GM12873 (cell line): ENCODE measurements at regions not wholly inside any gene's neighbourhood (a gene's known extent, or its start where the extent isn't known, plus 50 kb on each side); places are given as distances from the start of the nearest gene placed in this dataset.

Source experiments
- TF ChIP-seq, protein P1 (sequence below): IDR thresholded peaks from 2 replicates; pipeline ENCODE4 v1.5.1; 2012; ENCODE audit warnings: low read depth, mild to moderate bottlenecking, moderate library complexity, low read length, control low read depth; ENCODE audit not compliant: insufficient read depth; ENCODE audit errors: missing control alignments

DNA sequence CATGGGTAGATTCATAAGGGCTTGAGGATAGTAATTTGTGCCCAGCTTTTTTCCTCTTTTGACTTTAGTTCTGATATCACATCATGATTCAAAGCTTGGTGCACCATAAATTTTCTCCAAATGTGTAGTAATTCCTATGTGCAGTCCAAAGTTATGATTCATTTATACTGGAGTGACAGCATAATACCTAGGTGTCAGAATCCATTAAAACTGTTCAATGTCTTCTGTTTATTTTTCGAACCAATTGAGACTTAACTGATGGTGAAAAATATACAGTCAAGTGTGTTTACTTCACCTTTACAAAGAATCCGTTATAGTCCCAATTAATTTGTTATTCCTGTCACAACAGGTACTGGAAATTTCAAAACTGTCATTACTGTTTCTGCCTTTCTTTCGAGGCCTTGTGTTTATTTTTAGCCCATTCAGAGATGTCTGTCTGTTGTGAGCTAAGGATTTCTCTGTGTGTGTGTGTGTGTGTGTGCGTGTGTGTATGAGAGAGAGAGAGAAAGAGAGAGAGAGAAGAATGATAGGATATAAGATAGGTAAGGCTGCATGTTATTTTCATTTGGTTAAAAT lies 389.7 kb upstream of the ATP5MC3 start:
- TF ChIP-seq, protein P1, sequence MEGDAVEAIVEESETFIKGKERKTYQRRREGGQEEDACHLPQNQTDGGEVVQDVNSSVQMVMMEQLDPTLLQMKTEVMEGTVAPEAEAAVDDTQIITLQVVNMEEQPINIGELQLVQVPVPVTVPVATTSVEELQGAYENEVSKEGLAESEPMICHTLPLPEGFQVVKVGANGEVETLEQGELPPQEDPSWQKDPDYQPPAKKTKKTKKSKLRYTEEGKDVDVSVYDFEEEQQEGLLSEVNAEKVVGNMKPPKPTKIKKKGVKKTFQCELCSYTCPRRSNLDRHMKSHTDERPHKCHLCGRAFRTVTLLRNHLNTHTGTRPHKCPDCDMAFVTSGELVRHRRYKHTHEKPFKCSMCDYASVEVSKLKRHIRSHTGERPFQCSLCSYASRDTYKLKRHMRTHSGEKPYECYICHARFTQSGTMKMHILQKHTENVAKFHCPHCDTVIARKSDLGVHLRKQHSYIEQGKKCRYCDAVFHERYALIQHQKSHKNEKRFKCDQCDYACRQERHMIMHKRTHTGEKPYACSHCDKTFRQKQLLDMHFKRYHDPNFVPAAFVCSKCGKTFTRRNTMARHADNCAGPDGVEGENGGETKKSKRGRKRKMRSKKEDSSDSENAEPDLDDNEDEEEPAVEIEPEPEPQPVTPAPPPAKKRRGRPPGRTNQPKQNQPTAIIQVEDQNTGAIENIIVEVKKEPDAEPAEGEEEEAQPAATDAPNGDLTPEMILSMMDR, result no peak

GRCh38 chr2:175568109-175568730 lies 386.7 kb upstream of the ATP5MC3 start:
- TF ChIP-seq, protein P1, result no peak

DNA sequence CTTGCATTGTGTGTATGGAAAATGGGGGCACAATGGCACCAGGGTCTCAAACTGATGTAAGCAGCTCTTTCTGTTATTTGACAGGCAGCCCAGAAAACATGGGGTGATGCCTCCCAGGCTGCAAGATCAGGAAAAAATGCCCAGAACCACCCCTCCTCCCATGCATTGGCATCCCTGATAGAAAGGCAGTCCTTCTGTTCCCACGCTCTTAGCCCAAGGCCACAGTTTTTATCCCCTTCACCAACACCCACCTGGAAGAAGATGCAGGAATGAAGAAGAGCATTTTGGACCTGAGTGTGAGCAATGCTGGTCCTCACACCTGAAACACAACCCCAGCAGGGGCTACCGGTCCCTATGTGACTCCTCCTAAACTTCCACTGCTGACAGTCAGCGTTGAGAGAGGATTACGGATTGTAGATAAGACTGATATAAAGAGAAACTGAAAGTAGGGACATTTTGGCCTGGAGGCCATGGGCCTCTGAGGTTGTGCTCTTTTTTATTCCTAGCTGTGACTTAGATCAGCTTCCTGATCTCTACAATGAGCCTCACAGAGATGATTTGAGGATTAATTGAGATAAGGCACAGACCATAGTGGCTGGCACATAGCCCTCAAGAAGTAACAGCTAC lies 386.0 kb upstream of the ATP5MC3 start:
- TF ChIP-seq, protein P1, result no peak

- TF ChIP-seq, protein P1, result no peak
Measured at GRCh38 chr2:175560521-175561169, 379.1 kb upstream of the ATP5MC3 start.

DNA sequence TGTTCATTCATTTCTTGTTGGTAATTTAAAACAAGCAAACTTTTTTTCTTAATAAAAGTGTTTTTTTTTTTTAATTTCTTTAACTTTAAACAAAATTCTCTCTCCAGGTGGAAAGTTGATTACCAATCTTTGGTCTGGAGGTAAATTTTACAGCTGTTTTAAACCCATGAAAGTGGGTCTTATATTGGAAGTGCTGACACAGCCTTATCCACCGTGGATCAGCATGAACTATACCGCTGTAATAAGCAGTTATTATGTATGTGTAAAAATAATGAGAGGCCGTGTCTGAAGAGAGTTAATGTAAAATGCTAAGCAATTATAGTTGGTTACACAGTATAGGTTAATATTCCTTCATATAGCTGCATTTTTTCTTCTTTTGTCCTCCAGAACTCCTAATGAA lies 378.1 kb upstream of the ATP5MC3 start:
- TF ChIP-seq, protein P1, result no peak

GRCh38 chr2:175557810-175558377 lies 376.4 kb upstream of the ATP5MC3 start:
- TF ChIP-seq, protein P1, result no peak

DNA sequence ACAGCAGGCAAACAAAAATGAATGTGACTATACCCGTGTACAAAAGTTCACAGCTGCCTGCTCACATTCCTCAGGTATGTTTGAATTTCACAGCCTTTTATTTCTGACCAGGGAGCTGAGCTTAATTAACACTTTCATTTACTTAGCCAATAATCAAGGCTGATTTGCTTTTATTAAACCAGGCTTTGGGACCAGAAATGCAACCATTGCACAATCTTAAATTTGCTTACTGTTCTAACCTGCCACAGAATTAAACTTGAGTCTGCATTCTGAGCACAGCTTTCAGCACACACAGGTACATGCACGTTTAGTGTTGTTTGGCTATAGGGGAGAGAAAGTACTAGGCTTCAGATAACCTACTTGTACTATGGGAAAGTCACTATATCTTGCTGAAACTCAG lies 372.4 kb upstream of the ATP5MC3 start:
- TF ChIP-seq, protein P1, result no peak
